Keratinocyte (primary cell): ENCODE measurements at regions not wholly inside any gene's neighbourhood (a gene's known extent, or its start where the extent isn't known, plus 50 kb on each side); places are given as distances from the start of the nearest gene placed in this dataset.

ENCODE experiments used
- DNase-seq: peaks from one replicate; pipeline ENCODE4 v3.0.0-alpha.2; 2011; ENCODE audit warnings: low read depth, missing footprints, low spot score
- FAIRE-seq: peaks from 2 replicates; lab custom pipeline; 2011; peaks lifted over from hg19 to GRCh38; lab: Jason Lieb, UNC
- H2AFZ ChIP-seq: 2 replicates; pipeline ENCODE4 v1.6.0; 2012; ENCODE audit warnings: low read length, control low read depth, inconsistent platforms; ENCODE audit not compliant: control insufficient read depth
- H3K27ac ChIP-seq: 2 replicates; pipeline ENCODE4 v1.5.1; 2011; ENCODE audit warnings: low read length; ENCODE audit not compliant: control insufficient read depth, insufficient read depth
- H3K27me3 ChIP-seq: 3 replicates; pipeline ENCODE4 v1.6.0; 2011; ENCODE audit warnings: low read length; ENCODE audit not compliant: control insufficient read depth, insufficient read depth; ENCODE audit errors: extremely low read depth
- H3K36me3 ChIP-seq, 2 experiments: 2 replicates in 1 of 2; 3 replicates in 1 of 2; pipeline ENCODE4 v1.5.1; 2011; ENCODE audit warnings: low read length in 2 of 2, mild to moderate bottlenecking in 1 of 2; ENCODE audit not compliant: control insufficient read depth in 2 of 2, insufficient read depth in 2 of 2; ENCODE audit errors: extremely low read depth in 1 of 2
- H3K4me1 ChIP-seq: 3 replicates; pipeline ENCODE4 v1.5.1; 2011; ENCODE audit warnings: low read length; ENCODE audit not compliant: control insufficient read depth, insufficient read depth; ENCODE audit errors: extremely low read depth
- H3K4me2 ChIP-seq: 3 replicates; pipeline ENCODE4 v1.6.0; 2011; ENCODE audit warnings: low read depth, low read length; ENCODE audit not compliant: control insufficient read depth, insufficient read depth; ENCODE audit errors: extremely low read depth
- H3K4me3 ChIP-seq, 3 experiments: fragments of 200-600 bp in 1 of 3; sonication (generic) in 1 of 3; 2 replicates in 2 of 3; 3 replicates in 1 of 3; pipeline ENCODE4 v1.5.1; 2011 to 2016; ENCODE audit warnings: low read length in 3 of 3, mild to moderate bottlenecking in 3 of 3, control low read depth in 2 of 3, inconsistent platforms in 1 of 3, low read depth in 1 of 3, mixed read lengths in 1 of 3, mixed run types in 1 of 3, moderate library complexity in 1 of 3; ENCODE audit not compliant: control insufficient read depth in 2 of 3, insufficient read depth in 2 of 3; ENCODE audit errors: extremely low read depth in 1 of 3
- H3K79me2 ChIP-seq: 2 replicates; pipeline ENCODE4 v1.6.0; 2012; ENCODE audit warnings: low read length; ENCODE audit not compliant: control insufficient read depth, insufficient read depth
- H3K9ac ChIP-seq: 3 replicates; pipeline ENCODE4 v1.6.0; 2011; ENCODE audit warnings: low read length; ENCODE audit not compliant: control insufficient read depth, insufficient read depth; ENCODE audit errors: extremely low read depth
- H3K9me1 ChIP-seq: 3 replicates; pipeline ENCODE4 v1.6.0; 2011; ENCODE audit warnings: low read length; ENCODE audit not compliant: control insufficient read depth, insufficient read depth; ENCODE audit errors: extremely low read depth
- H3K9me3 ChIP-seq: 2 replicates; pipeline ENCODE4 v1.5.1; 2012; ENCODE audit warnings: low read depth, low read length; ENCODE audit not compliant: control insufficient read depth
- H4K20me1 ChIP-seq: 3 replicates; pipeline ENCODE4 v1.6.0; 2011; ENCODE audit warnings: low read length; ENCODE audit not compliant: control insufficient read depth, insufficient read depth; ENCODE audit errors: extremely low read depth
- EZH2 ChIP-seq: IDR thresholded peaks from one replicate; pipeline ENCODE4 v1.6.1; 2012; ENCODE audit warnings: inconsistent platforms, mild to moderate bottlenecking, low read length, moderate library complexity
- dilution Hi-C: fragments of 300-500 bp; cut with MboI; formaldehyde crosslinking; loops from one replicate; pipeline ENCODE4 v1.7.0; 2020; ENCODE audit warnings: low sequenced_read_pairs; ENCODE audit not compliant: extremely low pct_ligation_motif_present
- TF ChIP-seq, protein P1 (sequence below), 3 experiments: IDR thresholded peaks in 1 of 3; conservative IDR thresholded peaks in 1 of 3; optimal IDR thresholded peaks in 1 of 3; 2 replicates in 2 of 3; 3 replicates in 1 of 3; pipeline versions ENCODE3 to v1.5.1; 2011; ENCODE audit warnings: low read length in 3 of 3, mild to moderate bottlenecking in 3 of 3, moderate library complexity in 2 of 3, control low read depth in 1 of 3, inconsistent platforms in 1 of 3; ENCODE audit not compliant: insufficient read depth in 2 of 3; ENCODE audit errors: extremely low read depth in 1 of 3

DNA sequence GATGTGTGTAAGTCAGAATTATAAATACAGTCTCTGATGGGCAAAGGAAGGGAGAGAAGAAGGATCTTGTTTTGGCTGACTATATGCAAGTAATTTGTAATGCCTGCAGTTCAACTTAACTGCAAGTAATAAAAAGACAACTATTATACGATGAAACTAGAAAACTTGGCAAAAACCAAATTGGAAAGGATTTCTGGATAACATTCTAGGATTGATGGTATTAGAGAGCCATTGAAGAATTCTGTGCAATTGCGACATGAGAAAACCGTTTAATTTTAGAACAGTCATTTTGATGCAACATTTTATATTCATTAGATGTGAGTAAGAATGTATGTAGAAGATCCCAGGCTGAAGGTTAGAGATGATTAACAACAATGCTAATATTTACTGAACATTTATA, 1334.1 kb downstream of the EFNB2 start:
- H3K27me3 ChIP-seq = no peaks in the 10 kb centered on the region
- no peaks in the 10 kb centered on the region for H4K20me1 ChIP-seq
- no peak overlapping the region for H3K4me2 ChIP-seq
- H3K9me1 ChIP-seq = no peaks in the 10 kb centered on the region
- no peak overlapping the region for H3K27ac ChIP-seq
- H3K9ac ChIP-seq = no peak overlapping the region
- no peaks in the 10 kb centered on the region for H3K4me1 ChIP-seq
- H3K4me3 ChIP-seq = no peak overlapping the region
- H2AFZ ChIP-seq = no peak overlapping the region
- FAIRE-seq (no peak), DNase-seq (no peak)
- H3K9me3 ChIP-seq = no peaks in the 10 kb centered on the region
- dilution Hi-C loops = no loop called here
- TF ChIP-seq, protein P1, sequence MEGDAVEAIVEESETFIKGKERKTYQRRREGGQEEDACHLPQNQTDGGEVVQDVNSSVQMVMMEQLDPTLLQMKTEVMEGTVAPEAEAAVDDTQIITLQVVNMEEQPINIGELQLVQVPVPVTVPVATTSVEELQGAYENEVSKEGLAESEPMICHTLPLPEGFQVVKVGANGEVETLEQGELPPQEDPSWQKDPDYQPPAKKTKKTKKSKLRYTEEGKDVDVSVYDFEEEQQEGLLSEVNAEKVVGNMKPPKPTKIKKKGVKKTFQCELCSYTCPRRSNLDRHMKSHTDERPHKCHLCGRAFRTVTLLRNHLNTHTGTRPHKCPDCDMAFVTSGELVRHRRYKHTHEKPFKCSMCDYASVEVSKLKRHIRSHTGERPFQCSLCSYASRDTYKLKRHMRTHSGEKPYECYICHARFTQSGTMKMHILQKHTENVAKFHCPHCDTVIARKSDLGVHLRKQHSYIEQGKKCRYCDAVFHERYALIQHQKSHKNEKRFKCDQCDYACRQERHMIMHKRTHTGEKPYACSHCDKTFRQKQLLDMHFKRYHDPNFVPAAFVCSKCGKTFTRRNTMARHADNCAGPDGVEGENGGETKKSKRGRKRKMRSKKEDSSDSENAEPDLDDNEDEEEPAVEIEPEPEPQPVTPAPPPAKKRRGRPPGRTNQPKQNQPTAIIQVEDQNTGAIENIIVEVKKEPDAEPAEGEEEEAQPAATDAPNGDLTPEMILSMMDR (optimal IDR thresholded peaks at IDR 0.05 in 1 of 3, IDR thresholded peaks at IDR 0.05 in 1 of 3, conservative IDR thresholded peaks at IDR 0.05 in 1 of 3; ENCODE audit: extremely low read depth in 1 of 3, insufficient read depth in 2 of 3, low read length in 3 of 3) = no peak
- TF ChIP-seq EZH2 = no peak
- no peaks in the 10 kb centered on the region for H3K36me3 ChIP-seq
- H3K79me2 ChIP-seq = no peaks in the 10 kb centered on the region

DNA sequence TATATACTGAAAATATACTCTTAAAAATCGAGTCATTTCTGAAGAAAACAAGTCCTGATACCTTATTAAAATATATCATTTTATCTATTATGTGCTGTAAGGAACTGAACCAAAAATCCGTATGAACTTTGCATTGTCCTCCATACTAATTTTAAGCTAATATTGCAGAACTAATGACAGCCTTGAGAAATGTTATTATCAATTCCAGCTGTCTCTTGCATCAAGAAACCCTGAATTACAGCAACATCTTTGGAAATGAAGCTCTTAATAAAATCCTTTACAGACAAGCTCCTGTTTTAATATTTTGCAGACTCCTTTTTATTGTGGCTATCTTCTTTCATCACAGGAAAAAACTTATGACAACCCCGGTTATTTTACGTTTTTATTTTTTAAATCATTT, 1335.3 kb downstream of the EFNB2 start:
- Histone ChIP-seq H3K79me2 (no peaks in the 10 kb centered on the region), H3K9me3 (no peaks in the 10 kb centered on the region), H3K4me2 (no peak overlapping the region), H3K9me1 (no peaks in the 10 kb centered on the region), H3K4me3 (no peak overlapping the region), H2AFZ (no peak overlapping the region), H3K36me3 (no peaks in the 10 kb centered on the region), H3K4me1 (no peaks in the 10 kb centered on the region), H3K27ac (no peak overlapping the region), H3K27me3 (no peaks in the 10 kb centered on the region), H4K20me1 (no peaks in the 10 kb centered on the region), H3K9ac (no peak overlapping the region)
- DNase-seq (no peak), FAIRE-seq (no peak)
- dilution Hi-C loops = no loop called here
- TF ChIP-seq, protein P1 (optimal IDR thresholded peaks at IDR 0.05 in 1 of 3, IDR thresholded peaks at IDR 0.05 in 1 of 3, conservative IDR thresholded peaks at IDR 0.05 in 1 of 3; ENCODE audit: extremely low read depth in 1 of 3, insufficient read depth in 2 of 3, low read length in 3 of 3) = no peak
- no peak for TF ChIP-seq EZH2
